Endothelial cell of hepatic sinusoid (primary cell): ENCODE measurements at regions not wholly inside any gene's neighbourhood (a gene's known extent, or its start where the extent isn't known, plus 50 kb on each side); places are given as distances from the start of the nearest gene placed in this dataset.

Source experiments
- in situ Hi-C: cut with HindIII; loops from 2 replicates; pipeline ENCODE4 v1.10.0; 2017; ENCODE audit warnings: low sequenced_read_pairs

DNA sequence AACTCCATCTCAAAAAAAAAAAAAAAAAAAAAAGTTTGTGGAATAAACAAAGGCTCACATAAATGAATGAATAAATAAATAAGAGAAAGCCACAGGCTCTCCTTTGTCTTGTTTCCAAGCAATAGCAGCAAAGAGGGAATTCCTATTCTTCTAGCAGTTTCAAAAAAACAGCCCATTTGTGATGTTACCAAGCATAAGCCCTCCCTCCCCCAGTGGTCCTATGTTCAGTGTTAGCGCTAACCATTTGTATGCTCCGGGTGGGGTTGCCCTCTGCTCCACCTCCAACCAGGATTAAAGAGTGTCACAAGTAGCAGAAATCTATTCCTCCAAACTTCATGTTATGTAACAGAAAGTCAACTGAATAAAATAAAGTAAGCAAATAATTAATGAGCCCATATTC, 1215.0 kb upstream of the TENM4 start:
- in situ Hi-C loops: no loop called here

DNA sequence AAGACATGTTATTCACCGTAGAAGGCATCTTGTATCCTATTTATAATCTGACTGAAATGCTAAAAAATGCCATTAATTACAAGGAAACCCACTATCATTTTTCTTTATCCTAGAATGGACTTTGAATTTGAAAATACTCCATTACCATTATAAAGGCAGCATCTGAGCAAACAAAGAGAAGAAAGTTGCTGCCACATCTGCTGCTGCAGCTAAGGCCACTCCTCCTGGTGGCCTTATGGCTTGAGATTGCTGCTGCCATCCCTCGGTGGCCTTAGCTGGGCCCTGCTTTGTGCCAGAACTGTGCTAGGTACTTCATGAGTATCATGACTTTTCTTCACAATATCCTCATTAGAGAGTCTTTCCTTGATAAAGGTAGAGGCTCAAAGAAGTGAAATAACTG, 1210.1 kb upstream of the TENM4 start:
- in situ Hi-C loops: no loop called here

- in situ Hi-C loops: no loop called here
These were observed 1208.4 kb upstream of the TENM4 start for GRCh38 chr11:80649186-80649585.

GRCh38 chr11:80638296-80638695, 1197.5 kb upstream of the TENM4 start:
- in situ Hi-C loops: no loop called here

- in situ Hi-C loops: no loop called here
These were observed 1196.7 kb upstream of the TENM4 start for GRCh38 chr11:80637571-80637970.

- in situ Hi-C loops: no loop called here
These were observed 1196.2 kb upstream of the TENM4 start for GRCh38 chr11:80636999-80637398.

GRCh38 chr11:80635178-80635577, 1194.3 kb upstream of the TENM4 start:
- in situ Hi-C loops: no loop called here

DNA sequence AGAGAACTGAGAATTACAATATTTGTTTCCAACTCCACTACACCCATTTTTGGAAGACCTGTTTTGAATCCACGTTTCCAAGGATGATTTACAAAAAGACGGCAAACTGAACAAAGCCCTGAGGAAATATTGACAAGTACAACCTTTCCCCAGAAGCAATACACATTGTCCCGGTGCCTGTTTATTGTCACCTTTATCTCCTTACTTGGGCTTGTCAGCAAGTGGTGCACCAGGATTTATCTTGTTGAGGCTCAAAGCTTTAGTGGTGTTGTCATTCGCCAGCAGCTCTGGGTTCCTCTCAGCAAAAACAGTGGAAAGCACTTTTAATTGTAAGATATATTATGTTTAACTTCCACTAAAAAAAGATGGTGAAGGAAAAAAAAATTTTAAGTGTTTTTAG, 1191.9 kb upstream of the TENM4 start:
- in situ Hi-C loops: no loop called here

- in situ Hi-C loops: no loop called here
These were observed 1191.3 kb upstream of the TENM4 start for GRCh38 chr11:80632156-80632555.

GRCh38 chr11:80629466-80629865, 1188.6 kb upstream of the TENM4 start:
- in situ Hi-C loops: no loop called here

- in situ Hi-C loops: no loop called here
These were observed 1186.5 kb upstream of the TENM4 start for GRCh38 chr11:80627364-80627763.

GRCh38 chr11:80626721-80627120, 1185.9 kb upstream of the TENM4 start:
- in situ Hi-C loops: no loop called here

DNA sequence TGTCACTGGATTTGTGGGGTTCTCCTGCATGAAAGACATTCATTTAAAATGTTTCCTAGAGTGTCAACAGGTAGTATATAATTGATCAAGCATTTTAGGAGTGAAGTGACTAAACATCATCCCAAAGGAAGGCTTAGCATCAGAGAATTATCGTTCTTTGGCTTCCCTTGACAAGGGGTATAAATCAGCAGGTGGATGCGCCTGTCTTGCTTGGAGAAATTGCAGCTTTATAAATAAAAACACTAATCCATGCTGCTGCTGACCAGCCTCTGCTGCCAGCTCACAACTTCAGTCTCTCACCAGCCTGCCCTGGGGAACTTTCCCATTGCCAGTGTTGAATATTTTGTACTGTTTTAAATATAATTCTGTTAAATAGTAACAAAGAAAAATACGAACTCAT, 1184.7 kb upstream of the TENM4 start:
- in situ Hi-C loops: no loop called here

GRCh38 chr11:80621871-80622270, 1181.0 kb upstream of the TENM4 start:
- in situ Hi-C loops: no loop called here

GRCh38 chr11:80620867-80621266, 1180.0 kb upstream of the TENM4 start:
- in situ Hi-C loops: no loop called here

- in situ Hi-C loops: no loop called here
These were observed 1176.3 kb upstream of the TENM4 start for GRCh38 chr11:80617156-80617555.

DNA sequence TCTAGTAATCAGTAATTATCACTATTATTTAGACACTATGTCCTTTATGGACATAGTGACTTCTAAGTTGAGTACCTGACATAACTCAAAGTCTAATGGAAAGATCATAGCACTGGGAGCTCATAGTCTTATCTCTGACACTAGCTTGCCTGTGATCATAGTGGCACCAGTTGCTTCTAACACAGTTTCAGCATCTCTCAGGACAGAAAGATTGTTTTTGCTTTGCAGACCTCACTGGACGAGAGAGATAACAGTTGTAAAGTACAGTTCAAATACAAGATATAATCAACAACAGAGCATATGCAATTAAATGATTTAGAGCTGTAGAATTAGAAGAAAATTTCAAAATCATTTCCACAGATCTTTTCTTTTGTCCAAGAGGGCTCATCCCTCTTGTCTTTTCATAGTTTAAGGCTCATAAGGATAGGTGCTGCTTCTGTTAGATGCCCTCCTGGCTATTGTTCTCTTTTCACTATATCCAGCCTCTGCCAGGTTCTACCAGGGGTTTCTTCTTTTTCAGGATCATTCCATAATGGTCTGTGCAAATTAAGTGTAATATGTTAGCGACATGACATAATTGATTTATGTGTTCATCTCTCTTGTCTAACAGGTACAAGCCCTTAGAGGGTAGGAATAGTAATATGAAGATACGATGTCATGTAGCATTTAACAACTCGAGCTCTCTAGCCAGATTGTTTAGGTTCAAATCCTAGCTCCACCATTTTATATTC, 1175.4 kb upstream of the TENM4 start:
- in situ Hi-C loops: no loop called here

- in situ Hi-C loops: no loop called here
These were observed 1172.8 kb upstream of the TENM4 start for GRCh38 chr11:80613655-80614054.

DNA sequence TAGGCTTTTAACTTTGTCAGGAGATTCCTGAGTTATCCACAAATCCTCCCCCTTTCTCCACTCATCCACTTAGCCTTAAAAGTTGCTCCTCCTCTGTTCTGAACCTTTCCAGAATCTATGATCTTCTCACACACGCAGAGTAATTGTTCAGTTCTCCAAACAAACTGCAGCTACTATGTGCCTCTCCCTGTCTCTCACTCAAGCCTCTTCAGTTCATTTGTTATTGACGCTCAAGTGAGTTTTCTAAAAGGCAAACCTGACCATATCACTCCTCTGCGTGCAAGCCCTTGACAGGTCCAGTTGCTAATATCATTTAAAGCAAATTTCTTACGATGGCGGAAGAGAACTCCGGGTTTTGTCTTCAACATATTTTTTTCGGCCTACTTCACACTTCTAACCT, 1169.7 kb upstream of the TENM4 start:
- in situ Hi-C loops: no loop called here

- in situ Hi-C loops: no loop called here
These were observed 1162.6 kb upstream of the TENM4 start for GRCh38 chr11:80603472-80603871.

GRCh38 chr11:80598905-80599304, 1158.1 kb upstream of the TENM4 start:
- in situ Hi-C loops: no loop called here

DNA sequence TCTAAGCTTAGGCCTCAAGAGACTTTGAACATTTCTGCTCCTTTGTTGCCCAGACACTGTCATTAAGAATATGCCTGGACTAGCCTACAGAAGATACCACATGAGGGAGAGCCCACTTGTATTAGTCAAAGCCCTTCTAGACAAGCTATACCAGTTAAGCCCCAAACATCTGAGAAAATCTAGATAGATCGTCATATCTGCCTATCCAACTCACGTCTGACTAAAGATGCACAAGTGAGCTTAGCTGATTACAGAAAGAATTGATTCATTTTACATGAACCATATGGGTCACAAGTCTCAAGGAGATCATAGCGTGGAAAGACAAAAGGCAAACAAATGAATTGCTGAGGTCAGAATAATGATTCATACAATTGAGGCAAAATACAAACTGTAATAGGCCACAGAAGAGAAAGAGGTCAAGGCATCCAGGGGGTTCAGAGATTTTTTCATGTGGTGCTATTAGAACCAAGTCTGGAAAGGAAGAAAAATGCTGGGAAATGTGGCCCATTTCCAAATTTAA, 1155.5 kb upstream of the TENM4 start:
- in situ Hi-C loops: no loop called here

DNA sequence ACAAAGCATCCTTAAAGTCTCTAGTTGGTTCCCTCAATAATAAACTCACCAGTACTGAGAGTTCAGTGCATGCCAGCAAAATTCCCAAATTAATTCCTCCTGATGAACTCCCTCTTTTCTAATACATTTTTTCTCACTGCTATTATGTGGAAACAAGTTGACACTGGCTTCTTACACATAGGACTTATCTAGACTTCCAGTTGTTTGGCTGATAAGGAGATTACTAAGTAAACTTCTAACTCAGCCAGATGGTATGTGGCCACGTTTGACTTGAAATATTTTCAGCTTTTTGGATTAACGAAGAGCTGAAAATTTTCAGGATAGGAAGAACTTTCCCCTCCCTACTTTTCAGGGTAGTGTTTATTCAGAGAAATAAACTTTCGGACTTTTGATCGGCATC, 1154.2 kb upstream of the TENM4 start:
- in situ Hi-C loops: no loop called here
